ENCODE measurements at regions not wholly inside any gene's neighbourhood (a gene's known extent, or its start where the extent isn't known, plus 50 kb on each side); places are given as distances from the start of the nearest gene placed in this dataset.

DNA sequence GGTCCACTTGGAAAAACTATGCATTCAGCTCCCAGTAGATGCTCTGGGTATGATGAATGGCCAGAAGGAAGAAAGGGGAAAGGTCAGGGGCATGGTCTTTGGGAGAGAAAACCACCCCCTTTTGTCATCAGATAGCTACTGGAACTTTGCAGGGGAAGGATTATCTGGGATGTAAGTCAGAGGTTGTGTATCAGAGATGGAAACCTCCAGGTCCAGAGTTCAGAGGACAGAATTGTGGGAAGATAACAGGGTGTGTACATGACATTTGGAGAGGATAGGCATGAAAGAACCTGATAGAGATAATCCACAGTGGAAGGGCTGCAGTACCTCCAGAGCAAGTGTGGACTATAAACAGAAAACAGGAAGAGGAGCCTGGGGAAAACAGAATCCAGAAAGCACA is 262.7 kb downstream of the SPRY1 start:
- TF ChIP-seq, protein P1, sequence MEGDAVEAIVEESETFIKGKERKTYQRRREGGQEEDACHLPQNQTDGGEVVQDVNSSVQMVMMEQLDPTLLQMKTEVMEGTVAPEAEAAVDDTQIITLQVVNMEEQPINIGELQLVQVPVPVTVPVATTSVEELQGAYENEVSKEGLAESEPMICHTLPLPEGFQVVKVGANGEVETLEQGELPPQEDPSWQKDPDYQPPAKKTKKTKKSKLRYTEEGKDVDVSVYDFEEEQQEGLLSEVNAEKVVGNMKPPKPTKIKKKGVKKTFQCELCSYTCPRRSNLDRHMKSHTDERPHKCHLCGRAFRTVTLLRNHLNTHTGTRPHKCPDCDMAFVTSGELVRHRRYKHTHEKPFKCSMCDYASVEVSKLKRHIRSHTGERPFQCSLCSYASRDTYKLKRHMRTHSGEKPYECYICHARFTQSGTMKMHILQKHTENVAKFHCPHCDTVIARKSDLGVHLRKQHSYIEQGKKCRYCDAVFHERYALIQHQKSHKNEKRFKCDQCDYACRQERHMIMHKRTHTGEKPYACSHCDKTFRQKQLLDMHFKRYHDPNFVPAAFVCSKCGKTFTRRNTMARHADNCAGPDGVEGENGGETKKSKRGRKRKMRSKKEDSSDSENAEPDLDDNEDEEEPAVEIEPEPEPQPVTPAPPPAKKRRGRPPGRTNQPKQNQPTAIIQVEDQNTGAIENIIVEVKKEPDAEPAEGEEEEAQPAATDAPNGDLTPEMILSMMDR (conservative IDR thresholded peaks at IDR 0.05; ENCODE audit: low read length), result no peak
- TF ChIP-seq EZH2phosphoT487 (IDR thresholded peaks at IDR 0.05; ENCODE audit: borderline replicate concordance, low read depth, low read length), result no peak

Data from OCI-LY7 (cell line).